K562 (cell line): ENCODE measurements at regions not wholly inside any gene's neighbourhood (a gene's known extent, or its start where the extent isn't known, plus 50 kb on each side); places are given as distances from the start of the nearest gene placed in this dataset.

Experiments used
- ATAC-seq: fragments of 200-7000 bp; cut with Tn5 transposase; 3 replicates; pipeline ENCODE4 v1.9.1; 2020; ENCODE audit warnings: moderate library complexity
- BruUV-seq: library from RNA; stranded (reverse); fragments of 400-500 nt; replicated peaks from 2 replicates; lab custom pipeline; 2021; lab: Mats Ljungman, UMichigan
- CTCF ChIA-PET: fragments of 300-600 bp; formaldehyde crosslinking; extraction: SDS; loops from one replicate; lab custom pipeline; 2021; ENCODE audit warnings: low intra/inter-chr PET ratio; lab: Yijun Ruan, JAX
- POLR2A ChIA-PET: fragments of 300-600, 350-650 bp; sonication (Branson Sonifier 250); formaldehyde crosslinking; extraction: SDS; loops from one replicate; lab custom pipeline; 2021; ENCODE audit warnings: antibody characterized with exemption, inconsistent platforms; lab: Yijun Ruan, JAX
- DNase-seq, 4 experiments: peaks; one replicate each; pipeline versions ENCODE4 v3.0.0 to v3.0.0-alpha.2; 2011 to 2018; ENCODE audit warnings: low spot score in 3 of 4, mixed read lengths in 3 of 4; ENCODE audit errors: extremely low read depth in 1 of 4
- FAIRE-seq: peaks from 2 replicates; lab custom pipeline; 2011; peaks lifted over from hg19 to GRCh38; lab: Jason Lieb, UNC
- H2AFZ ChIP-seq: 2 replicates; pipeline ENCODE4 v1.6.0; 2011; ENCODE audit warnings: low read depth, low read length, control low read depth, inconsistent platforms
- H3K27ac ChIP-seq: fragments of 200-600 bp; 3 replicates; pipeline ENCODE4 v1.8.0; 2011; ENCODE audit warnings: low read depth, mild to moderate bottlenecking, control low read depth, inconsistent platforms, low read length, moderate library complexity, mixed read lengths; ENCODE audit errors: extremely low read depth
- H3K27me3 ChIP-seq, 2 experiments: fragments of 300-600 bp in 1 of 2; 2 replicates in 1 of 2; 3 replicates in 1 of 2; pipeline versions ENCODE4 v1.6.0 to v1.8.0; 2011; ENCODE audit warnings: inconsistent platforms in 2 of 2, low read length in 2 of 2, mild to moderate bottlenecking in 1 of 2, mixed read lengths in 1 of 2, moderate library complexity in 1 of 2; ENCODE audit not compliant: control insufficient read depth in 2 of 2, insufficient read depth in 2 of 2
- H3K36me3 ChIP-seq: fragments of 300-600 bp; 3 replicates; pipeline ENCODE4 v1.8.0; 2011; ENCODE audit warnings: mild to moderate bottlenecking, low read length, inconsistent platforms; ENCODE audit not compliant: control insufficient read depth, insufficient read depth
- H3K4me1 ChIP-seq, 2 experiments: fragments of 200-600 bp in 1 of 2; replicated peaks in 1 of 2; 2 replicates in 1 of 2; 3 replicates in 1 of 2; pipeline versions ENCODE4 v1.5.1 to v1.8.0; 2011; ENCODE audit warnings: inconsistent platforms in 2 of 2, low read length in 2 of 2, mild to moderate bottlenecking in 1 of 2, mixed read lengths in 1 of 2, moderate library complexity in 1 of 2; ENCODE audit not compliant: control insufficient read depth in 2 of 2, insufficient read depth in 2 of 2
- H3K4me2 ChIP-seq: 2 replicates; pipeline ENCODE4 v1.6.1; 2011; ENCODE audit warnings: low read length, control low read depth, inconsistent platforms, mixed read lengths; ENCODE audit not compliant: insufficient read depth
- H3K4me3 ChIP-seq: fragments of 200-600 bp; sonication (generic), shearing (Covaris generic); 2 replicates; pipeline ENCODE4 v1.5.1; 2016; ENCODE audit warnings: control low read depth, inconsistent platforms
- H3K79me2 ChIP-seq: fragments of 200-600 bp; 3 replicates; pipeline ENCODE4 v1.8.0; 2011; ENCODE audit warnings: low read length, inconsistent platforms; ENCODE audit not compliant: control insufficient read depth, insufficient read depth
- H3K9ac ChIP-seq, 2 experiments: 2 replicates each; pipeline versions ENCODE4 v1.6.0 to v1.6.1; 2011; ENCODE audit warnings: low read depth in 2 of 2, low read length in 2 of 2, control low read depth in 1 of 2, inconsistent platforms in 1 of 2, mild to moderate bottlenecking in 1 of 2, mixed read lengths in 1 of 2; ENCODE audit not compliant: insufficient read depth in 1 of 2
- H3K9me1 ChIP-seq: one replicate; pipeline ENCODE4 v1.6.0; 2011; ENCODE audit warnings: inconsistent platforms, mild to moderate bottlenecking, low read length, moderate library complexity; ENCODE audit not compliant: control insufficient read depth, insufficient read depth
- H3K9me3 ChIP-seq: replicated peaks from 2 replicates; pipeline ENCODE4 v1.5.1; 2011; ENCODE audit warnings: low read depth, low read length, inconsistent platforms; ENCODE audit not compliant: control insufficient read depth, insufficient read depth
- H4K20me1 ChIP-seq: replicated peaks from 2 replicates; pipeline ENCODE4 v1.6.1; 2011; ENCODE audit warnings: low read length, inconsistent platforms, mixed read lengths; ENCODE audit not compliant: control insufficient read depth, insufficient read depth
- BCLAF1 ChIP-seq, 2 experiments: fragments of 450-650 bp in 1 of 2; IDR thresholded peaks; 2 replicates each; pipeline ENCODE4 v1.6.1; 2011 to 2017; ENCODE audit warnings: low read depth in 2 of 2, antibody characterized with exemption in 1 of 2, borderline replicate concordance in 1 of 2, low read length in 1 of 2, mild to moderate bottlenecking in 1 of 2, mixed read lengths in 1 of 2; ENCODE audit not compliant: control insufficient read depth in 1 of 2
- CTCF ChIP-seq, 3 experiments: IDR thresholded peaks in 2 of 3; conservative IDR thresholded peaks in 1 of 3; 2 replicates each; pipeline ENCODE4 v1.5.1; 2011 to 2012; ENCODE audit warnings: low read length in 3 of 3, mild to moderate bottlenecking in 3 of 3, control low read depth in 2 of 3, improper control_type of control experiment in 1 of 3, inconsistent platforms in 1 of 3, low read depth in 1 of 3, mixed read lengths in 1 of 3, moderate library complexity in 1 of 3; ENCODE audit not compliant: insufficient read depth in 2 of 3
- SRF ChIP-seq, 2 experiments: fragments of 250-450, 450-650 bp in 1 of 2; sonication (Bioruptor Pico) in 1 of 2; sonication (generic) in 1 of 2; formaldehyde crosslinking; IDR thresholded peaks; 2 replicates each; pipeline versions ENCODE4 v1.5.0 to v1.5.1; 2020 to 2022; ENCODE audit warnings: mild to moderate bottlenecking in 1 of 2, missing genetic modification reagents in 1 of 2
- STAT5A ChIP-seq: IDR thresholded peaks from 2 replicates; pipeline ENCODE4 v1.6.1; 2012; ENCODE audit warnings: low read length, inconsistent platforms, borderline replicate concordance
- WGBS: fragments of 100-300 bp; shearing (Covaris generic); methylation state at CpG from one replicate; pipeline ENCODE4 v1.1.6; 2016; ENCODE audit warnings: low coverage, mixed read lengths; ENCODE audit not compliant: insufficient coverage; ENCODE audit errors: missing lambda C conversion rate; 5-methylcytosine and 5-hydroxymethylcytosine counted together
- in situ Hi-C: fragments of 300-500 bp; cut with MboI; formaldehyde crosslinking; loops from 4 replicates; pipeline ENCODE4 v1.15.0; 2018; ENCODE audit warnings: inconsistent platforms, mixed read lengths
- intact Hi-C: fragments of 100-400 bp; cut with micrococcal nuclease; formaldehyde crosslinking; loops from 2 replicates; pipeline ENCODE4 v1.14.2; 2022

GRCh38 chr12:89965993-89966392 is 257.4 kb upstream of the ATP2B1 start (continued):
- TF ChIP-seq BCLAF1 (IDR thresholded peaks at IDR 0.05; ENCODE audit: borderline replicate concordance in 1 of 2, control insufficient read depth in 1 of 2, low read depth in 2 of 2, low read length in 1 of 2) = no peak
- TF ChIP-seq STAT5A = no peak

- CTCF ChIA-PET = no interaction called here
- Histone ChIP-seq H3K4me1 (no peaks in the 10 kb centered on the region), H3K36me3 (no peaks in the 10 kb centered on the region), H4K20me1 (no peaks in the 10 kb centered on the region), H2AFZ (no peak overlapping the region), H3K4me2 (no peak overlapping the region), H3K79me2 (no peaks in the 10 kb centered on the region), H3K9ac (no peak overlapping the region), H3K9me1 (no peaks in the 10 kb centered on the region), H3K27me3 (no peaks in the 10 kb centered on the region), H3K4me3 (no peak overlapping the region), H3K9me3 (no peaks in the 10 kb centered on the region), H3K27ac (no peak overlapping the region)
- WGBS = 0% methylated on average over 4 of the region's 4 CpGs
- POLR2A ChIA-PET = no interaction called here
- ATAC-seq (no peak), DNase-seq (no peak), FAIRE-seq (no peak)
- intact Hi-C loops (no loop called here), in situ Hi-C loops (no loop called here)
- BruUV-seq = no TSS peak
- peak in 2 of 3 experiments; percentile 10 to 18; a peak in 1 of 6 replicates for TF ChIP-seq CTCF (IDR thresholded peaks at IDR 0.05 in 2 of 3, conservative IDR thresholded peaks at IDR 0.05 in 1 of 3; ENCODE audit: insufficient read depth in 2 of 3, low read depth in 1 of 3, low read length in 3 of 3)
- no peak for TF ChIP-seq SRF (CRISPR knock-in tag; IDR thresholded peaks at IDR 0.05)
Measured at GRCh38 chr12:89962648-89963047, 254.0 kb upstream of the ATP2B1 start.
